CD4-positive, alpha-beta T cell treated with Interleukin-15 for 4 hours (primary cell): ENCODE measurements at regions not wholly inside any gene's neighbourhood (a gene's known extent, or its start where the extent isn't known, plus 50 kb on each side); places are given as distances from the start of the nearest gene placed in this dataset.
"Not testable (repeated sequence)": the region's sequence is repeated elsewhere in the genome, so short reads cannot be mapped to it uniquely, and the experiment has no call there.

ENCODE experiments used
- DNase-seq: peaks from one replicate; pipeline ENCODE4 v3.0.0-alpha.2; 2020; ENCODE audit warnings: low spot score

DNA sequence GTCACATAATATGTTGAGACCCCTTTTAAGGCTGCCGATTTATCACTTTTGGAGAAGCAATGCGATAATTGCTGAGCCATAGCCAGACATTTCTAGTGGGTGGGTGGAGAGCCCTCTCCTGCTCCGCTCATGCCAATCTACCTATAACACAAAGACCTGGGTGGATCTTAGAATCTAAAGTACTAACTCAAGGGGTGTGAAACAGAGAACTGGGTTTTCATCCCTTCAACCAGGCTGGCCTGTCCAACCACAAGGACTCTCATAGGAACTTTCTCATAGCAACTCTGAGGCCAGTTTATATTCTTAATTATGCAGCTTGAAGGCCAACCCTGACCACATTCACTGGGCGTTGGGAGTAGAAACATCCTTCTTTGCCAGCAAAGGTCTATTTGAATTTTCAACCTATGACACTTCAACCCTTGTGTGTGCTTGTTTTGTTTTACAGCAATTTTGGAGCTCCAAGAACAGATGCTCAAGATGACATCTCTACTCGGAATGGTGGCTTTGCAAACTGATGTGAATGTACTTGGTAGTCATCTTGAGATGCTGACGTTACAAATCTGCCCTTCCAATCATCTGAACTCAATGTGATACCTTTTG is 1198.2 kb upstream of the AUTS2 start:
- DNase-seq = no peak

DNA sequence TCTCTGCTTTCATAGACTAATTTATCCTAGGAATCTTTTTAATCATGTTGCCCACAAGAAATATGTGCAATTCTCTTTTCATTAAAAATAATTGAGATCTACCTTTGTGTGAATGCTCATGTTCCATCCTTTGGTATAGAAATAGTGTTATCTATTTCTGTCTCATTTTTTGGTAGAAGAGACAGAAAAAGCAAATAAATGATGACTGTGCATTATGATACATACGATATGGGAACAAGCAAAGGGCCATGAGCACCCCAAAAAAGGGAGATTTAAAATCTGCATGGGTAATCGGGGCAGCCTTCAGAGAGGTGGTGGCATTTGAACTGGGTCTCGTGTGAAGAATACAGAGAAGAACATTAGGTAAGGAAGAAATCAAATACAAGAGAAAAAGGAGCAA is 1197.5 kb upstream of the AUTS2 start:
- no peak for DNase-seq

DNA sequence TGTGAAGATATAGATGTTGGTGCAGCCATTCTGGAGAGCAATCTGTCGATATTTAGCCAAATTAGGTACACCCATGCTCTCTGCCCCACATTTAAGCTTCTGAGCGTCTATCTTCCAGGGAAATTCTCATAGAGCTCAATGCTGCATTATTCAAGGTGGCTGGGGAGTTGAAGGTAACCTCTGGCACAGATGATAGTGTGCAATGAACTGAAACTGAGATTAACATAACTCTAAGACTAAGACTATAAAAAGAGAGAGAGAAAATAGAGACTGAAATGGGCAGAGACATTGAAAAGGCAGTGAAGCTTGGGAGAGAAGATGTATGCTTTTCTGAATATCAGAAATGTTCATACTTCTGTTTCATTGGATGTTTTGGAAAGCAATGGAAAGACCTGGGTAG is 1197.0 kb upstream of the AUTS2 start:
- no peak for DNase-seq

DNA sequence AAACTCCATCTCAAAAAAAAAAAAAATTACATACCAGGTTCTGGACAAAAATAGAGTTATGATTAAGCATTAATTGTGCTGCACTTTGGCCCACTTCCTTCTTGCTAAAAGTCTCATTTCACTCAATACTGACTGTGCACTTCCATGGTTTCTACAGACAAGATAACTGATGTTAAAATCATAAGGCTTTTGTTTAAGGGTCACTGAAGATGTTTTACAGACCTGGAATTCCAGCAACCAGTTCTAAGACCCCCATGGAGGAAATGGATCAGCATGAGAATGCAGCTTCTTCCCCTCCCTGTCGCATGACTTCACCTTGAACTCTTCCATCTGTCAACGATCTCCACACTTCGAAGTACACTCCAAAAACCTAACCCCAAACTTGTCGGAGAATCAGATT is 1191.8 kb upstream of the AUTS2 start:
- no peak for DNase-seq

DNA sequence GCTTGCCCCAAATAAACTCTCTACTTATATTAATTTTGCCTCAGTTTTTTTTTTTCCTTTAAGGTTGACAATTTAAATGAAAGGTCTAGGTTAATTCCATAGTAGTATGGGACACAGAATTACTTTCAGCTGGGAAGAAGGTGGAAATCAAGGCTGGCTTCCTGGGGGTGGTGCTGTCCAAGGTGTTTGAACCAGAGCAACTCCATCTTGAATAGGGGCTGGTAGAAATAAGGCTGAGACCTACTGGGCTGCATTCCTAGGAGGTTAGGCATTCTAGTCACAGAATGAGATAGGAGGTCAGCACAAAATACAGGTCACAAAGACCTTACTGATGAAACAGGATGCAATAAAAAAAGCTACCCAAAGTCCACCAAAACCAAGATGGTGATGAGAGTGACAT is 1190.8 kb upstream of the AUTS2 start:
- DNase-seq = no peak

DNA sequence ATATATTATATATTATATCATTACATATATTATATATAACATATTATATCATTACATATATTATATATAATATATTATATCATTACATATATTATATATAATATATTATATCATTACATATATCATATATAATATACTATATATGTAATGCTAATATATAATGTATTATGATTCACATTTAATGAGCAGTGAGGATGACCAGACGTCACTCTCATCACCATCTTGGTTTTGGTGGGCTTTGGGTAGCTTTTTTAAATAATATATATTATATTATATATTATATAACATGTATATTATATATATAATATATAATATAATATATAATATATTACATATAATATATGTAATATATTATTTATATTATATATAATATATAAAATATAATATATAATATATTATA is 1189.4 kb upstream of the AUTS2 start:
- DNase-seq = no peak

DNA sequence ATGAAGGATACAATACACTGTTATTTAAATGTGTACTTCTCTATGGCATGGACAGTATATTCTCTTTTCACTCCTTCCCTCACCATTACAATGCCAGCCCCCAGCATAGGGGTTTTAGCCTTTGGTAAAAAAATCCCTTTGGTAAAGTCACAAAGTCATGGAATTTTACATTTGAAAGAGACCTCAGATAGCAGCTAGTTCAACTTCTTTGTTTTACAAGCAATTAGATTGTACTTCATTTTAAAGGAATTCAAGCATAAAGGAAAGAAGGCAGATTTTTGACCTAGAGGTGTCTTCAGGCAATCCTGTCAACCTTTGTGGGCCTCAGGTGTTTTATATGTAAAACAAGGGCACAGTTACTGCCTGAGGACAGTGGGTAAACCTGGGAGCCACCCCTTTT is 1188.4 kb upstream of the AUTS2 start:
- no peak for DNase-seq

DNA sequence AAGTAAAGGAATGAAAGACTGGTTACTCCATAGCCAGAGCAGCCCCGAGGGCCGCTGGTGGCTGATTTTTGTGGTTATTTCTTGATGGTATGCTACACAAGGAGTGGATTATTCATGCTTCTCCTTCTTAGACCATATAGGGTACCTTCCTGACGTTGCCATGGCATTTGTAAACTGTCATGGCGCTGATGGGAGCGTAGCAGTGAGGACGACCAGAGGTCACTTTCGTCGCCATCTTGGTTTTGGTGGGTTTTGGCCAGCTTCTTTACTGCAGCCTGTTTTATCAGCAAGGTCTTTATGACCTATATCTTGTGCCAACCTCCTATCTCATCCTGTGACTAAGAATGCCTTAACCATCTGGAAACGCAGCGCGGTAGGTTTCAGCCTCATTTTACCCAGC is 1187.6 kb upstream of the AUTS2 start:
- not testable (repeated sequence) for DNase-seq

DNA sequence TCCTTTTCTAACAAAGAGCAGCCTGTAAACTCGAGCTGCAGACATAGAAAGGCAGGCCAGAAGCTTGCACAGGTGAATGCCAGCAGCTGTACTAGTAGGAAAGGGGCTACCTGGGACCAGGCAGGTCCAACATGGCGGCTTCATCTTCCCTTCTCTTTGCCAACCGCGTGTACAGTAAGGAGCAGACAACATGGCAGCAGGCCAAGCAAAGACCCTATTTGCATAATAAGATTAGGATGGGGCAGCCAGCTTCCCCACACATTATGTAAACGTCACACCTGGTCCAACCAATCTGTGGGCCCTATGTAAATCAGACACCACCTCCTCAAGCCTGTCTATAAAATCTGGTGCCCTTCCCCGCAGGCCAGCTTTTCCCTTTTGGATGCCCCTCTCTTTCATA is 1186.5 kb upstream of the AUTS2 start:
- no peak for DNase-seq

DNA sequence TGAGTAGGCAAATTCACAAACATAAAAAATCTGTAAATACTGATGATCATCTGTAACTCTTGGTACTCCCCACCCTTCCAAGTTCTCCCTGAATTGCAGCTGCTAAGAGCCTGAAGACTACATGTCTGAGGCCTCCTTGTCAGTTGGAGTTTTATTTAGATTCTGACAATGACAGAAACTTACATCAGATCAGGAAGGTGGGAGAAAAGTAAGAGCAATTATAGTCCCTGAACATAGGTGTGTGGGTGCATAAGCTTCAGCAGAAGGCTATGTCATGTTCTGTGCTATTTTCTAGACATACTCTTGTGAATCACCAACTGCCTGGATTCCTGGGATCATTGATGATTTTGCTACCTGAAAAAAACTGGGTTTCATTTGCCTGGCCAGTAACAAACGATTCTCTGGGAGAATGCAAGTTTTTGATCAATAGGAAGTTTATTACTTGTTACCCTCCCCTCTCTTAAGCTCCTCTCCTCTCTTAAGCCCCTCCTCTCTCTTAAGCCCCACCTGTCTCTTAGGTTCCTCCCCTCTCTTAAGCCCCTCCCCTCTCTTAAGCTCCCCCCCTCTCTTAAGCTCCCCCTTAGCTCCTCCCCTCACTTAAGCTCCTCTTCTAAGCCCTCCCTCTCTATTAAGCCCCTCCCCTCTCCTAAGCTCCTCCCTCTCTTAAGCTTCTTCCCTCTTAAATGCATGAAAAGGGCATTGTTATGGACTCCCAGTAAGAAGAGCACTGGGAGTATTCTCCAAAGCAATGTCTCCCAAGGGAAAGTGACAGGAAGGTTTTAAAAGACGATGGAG is 1183.4 kb upstream of the AUTS2 start:
- DNase-seq = no peak

DNA sequence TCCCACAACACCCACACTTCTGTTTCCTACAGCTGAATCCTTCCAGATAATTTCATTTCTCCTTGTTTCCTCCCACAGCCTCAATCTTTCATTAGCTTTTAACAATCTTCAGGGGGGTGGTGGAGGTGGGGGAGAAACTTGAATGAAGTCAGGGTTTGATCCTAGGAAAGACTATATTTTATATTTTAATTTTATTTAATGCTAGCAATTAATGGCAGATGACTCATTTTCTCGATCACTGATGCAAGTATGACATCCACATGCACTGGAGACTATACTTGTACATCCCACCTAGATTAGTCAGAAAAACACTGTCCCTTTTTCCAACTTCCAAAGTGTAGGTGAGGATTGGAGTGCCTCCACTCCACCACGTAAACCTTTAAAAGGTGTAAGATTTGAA is 1181.3 kb upstream of the AUTS2 start:
- DNase-seq = no peak

DNA sequence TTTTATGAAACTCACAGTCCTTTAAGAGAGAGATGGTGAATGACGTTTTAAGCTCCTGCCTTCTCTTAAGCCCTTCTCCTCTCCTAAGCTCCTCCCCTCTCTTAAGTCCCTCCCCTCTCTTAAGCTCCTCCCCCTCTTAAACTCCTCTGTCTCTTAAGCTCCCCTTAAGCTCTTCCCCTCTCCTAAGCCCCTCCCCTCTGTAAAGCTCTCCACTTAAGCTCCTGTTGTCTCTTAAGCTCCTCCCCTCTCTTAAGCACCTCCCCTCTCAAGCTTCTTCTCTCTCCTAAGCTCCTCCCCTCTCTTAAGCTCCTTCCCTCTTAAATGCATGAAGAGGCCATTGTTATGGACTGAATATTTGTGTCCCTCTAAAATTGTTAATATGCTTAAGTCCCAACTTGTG is 1180.6 kb upstream of the AUTS2 start:
- no peak for DNase-seq

DNA sequence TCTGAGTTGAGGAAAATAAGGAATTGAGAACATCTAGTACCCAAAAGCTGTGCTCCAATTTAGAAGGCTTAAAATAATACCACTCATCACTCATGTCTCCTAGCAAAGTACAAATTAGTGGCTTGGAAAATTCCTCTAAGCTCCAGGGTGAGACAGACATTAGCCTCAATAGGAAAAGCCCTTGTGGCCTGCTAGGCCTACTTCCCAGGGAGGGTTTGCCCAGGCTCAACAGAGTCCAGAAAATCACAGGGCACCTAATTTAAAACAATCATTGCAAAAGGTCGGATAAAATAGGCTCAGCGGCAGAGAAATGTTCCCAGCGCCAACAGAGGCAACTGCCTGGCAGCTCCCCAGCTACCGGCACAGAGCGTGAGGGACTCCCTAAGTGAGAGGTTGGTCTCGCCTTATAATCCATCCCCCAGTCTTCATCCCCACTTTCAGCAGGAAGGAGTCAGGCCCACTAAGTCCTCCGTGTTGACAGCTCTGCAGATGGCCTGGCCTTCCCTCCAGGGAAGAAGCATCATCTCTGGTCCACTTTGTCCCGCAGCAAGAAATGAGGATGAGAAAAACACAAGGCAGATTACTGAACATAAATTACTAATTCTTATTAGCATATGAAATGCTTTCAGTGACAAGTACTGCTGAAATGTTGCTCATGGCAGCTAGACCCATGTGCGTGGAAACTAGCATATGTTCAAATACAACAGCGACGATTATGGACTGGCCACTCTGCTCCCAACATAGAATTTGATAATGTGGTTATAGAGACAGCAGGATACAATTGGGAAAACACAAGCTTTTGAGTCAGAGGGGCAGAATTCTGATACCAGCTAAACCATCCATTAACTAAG is 1177.7 kb upstream of the AUTS2 start:
- no peak for DNase-seq

DNA sequence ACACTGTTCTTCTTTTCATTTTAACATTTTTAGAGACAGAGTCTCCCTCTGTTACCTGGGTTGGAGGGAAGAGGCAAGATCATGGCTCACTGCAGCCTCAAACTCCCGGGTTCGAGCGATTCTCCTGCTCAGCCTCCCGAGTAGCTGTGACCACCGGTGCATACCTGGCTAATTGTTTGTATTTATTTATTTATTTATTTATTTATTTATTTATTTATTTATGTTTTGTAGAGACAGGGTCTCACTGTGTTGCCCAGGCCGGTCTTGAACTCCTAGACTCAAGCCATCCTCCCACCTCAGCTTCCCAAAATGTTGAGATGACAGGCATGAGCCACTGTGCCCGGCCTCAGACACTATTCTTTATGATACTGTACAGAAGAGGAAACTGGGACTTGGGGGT is 1176.6 kb upstream of the AUTS2 start:
- no peak for DNase-seq

DNA sequence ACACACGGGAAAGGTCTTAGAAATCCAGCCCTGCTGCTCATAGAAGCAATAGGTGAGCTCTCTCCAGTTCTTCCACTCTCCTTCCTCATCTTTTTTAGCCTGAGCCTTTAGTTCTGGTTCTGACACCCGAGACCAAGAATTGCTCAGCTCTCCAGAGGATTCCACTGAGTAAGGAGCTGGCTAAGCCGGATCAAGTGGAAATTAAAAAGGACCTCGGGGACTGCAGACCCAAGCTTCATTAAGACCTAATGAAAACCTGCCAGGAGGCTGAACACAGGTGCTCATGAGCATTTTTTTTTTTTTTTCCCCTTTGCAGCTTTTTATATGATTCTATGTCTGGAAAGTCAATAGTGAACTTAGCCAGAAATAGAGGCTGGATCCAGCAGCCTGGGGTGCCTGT is 1176.0 kb upstream of the AUTS2 start:
- DNase-seq = no peak

DNA sequence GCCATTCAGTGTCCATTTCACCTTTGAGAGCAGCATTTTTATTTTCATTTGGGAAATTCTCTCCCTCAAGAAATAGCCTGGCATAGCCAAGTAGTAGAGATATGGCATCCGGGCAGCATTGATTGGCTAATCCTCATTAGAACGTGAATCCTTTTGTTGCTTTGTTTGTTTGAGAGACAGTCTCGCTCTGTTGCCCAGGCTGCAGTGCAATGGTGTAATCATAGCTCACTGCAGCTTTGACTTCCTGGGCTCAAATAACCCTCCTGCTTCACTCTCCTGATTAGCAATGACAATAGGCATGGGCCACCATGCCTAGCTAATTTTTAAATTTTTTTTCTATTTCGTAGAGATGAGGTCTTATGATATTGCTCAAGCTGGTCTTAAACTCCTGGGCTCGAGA is 1174.9 kb upstream of the AUTS2 start:
- DNase-seq = no peak

DNA sequence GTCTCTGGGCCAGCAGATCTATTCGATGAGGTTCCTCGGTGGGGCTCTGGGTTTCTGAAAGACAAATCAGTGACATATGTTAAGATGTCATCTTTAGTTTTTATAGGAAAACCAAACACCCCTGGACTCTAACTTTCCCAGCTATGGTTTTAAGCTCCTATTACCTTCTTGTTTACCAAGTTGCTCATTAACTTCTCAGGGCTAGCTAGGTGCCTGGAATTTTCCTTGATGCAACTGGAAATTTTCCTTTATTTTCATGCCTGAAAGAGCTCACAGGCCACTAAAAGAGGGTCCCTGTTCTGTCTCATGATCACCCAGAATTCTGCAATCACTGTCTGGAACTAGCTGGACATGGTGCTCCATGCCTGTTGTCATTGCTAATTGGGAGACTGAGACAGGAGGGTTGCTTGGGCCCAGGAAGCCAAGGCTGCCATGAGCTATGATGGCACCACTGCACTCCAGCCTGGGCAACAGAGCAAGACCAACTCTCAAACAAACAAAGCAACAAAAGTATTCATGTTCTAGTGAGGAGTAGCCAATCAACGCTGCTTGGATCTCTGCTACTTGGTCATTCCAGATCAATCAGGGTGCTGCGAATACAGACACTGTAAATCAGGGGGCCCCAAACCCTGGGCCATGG is 1173.5 kb upstream of the AUTS2 start:
- DNase-seq = no peak

DNA sequence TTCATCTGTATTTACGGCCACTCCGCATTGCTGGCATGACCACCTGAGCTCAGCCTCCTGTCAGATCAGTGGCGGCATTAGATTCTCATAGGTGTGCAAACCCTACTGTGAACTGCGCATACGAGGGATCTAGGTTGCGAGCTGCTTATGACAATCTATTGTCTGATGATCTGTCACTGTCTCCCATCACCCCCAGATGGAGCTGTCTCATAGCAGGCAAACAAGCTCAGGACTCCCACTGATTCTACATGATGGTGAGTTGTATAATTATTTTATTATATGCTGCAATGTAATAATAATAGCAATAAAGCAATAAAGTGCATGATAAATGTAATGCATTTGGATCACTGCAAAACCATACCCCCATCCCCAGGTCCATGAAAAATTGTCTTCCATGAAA is 1172.9 kb upstream of the AUTS2 start:
- DNase-seq = no peak

DNA sequence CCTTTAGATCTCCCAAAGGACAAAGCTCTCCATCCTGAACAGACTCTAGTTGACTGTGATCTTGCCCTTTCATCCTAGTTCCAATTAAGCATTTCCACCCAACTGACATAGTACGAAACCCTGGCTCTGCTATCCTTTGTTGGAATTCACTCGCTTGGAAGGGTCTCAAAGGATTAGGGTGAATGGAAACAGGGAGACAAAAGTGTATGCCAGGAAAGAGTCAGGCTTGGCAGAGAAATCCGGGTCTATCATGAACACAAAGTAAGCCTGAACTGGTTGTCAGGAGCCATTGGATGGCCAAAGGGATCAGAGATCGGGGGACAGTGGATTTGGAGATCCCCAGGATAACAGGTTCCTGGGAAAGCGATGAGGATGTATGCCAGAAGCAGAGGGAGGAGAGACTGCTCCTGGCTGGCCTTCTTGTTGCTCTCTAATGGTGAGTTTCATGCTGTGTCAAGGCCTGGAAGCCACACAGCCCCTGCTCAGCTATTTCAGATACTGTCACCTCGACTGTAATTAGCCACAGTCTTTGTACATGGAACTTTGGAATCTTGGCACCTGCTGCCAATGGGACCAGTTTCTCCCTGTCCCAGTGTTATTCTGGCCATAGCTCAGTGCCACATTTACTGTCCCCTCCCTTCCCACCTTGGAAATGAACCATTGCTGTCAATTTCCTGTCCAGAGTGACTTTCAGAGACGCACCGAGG is 1168.7 kb upstream of the AUTS2 start:
- DNase-seq = no peak

DNA sequence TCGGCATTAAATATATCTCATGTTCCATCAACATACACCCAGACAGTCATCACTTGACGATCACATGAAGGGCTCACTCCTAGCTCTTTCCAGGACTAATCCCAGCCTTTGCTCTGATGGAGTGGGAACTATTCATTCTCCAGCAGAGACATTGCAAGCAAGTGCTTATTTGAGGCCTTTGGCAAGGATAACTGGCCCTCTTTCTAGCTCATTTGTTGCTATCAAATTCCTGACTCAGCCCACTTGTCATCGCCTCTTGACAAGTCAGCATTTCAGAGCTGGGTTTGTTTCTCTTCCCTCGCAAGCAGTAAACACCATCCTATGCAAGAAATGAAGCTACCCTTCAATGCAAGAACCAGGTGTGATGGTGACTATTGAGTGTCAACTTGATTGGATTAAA is 1165.7 kb upstream of the AUTS2 start:
- DNase-seq = no peak

DNA sequence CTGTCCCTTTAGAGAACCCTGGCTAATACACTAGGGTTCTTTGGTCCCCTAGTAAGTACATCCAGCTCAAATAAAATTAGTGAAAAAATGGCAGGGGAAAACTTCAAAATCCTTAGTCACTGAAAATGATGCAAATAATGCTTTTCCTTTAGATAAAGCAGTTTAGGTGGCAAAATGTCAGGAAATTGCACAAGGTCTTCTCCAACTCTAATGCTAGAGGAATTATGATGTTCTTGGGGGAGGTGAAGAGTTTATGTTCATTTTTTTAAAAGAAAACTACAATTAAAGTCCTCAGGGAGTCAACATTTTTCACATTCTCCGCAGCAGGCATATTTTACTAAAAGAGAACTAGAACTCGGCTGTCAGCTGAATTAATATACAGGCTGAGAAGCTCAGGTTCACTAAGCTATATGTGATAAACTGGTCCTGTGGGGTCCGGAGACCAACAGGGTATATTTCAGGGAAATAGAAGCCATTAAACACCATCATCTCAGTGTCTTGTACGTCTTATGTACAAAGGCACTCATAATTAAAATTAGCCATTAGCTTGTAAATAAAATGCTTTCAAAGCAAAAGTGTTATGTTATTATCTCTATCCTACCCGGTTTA is 1164.7 kb upstream of the AUTS2 start:
- no peak for DNase-seq

DNA sequence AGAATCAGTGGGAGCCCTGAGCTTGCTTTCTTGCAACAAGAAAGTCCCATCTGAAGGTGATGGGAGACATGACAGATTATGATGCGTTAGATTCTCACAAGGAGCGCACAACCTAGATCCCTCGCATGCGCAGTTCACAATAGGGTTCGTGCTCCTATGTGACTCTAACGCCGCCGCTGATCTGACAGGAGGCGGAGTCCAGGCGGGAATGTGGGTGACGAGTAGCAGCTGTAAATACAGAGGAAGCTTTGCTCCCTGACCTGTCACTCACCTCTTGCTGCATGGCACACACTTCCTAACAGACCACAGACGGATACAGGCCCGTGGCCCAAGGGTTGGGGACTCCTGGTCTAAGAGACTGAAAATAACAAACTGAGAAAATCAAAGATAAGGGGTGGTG is 1163.4 kb upstream of the AUTS2 start:
- DNase-seq = no peak
